C4-2B (cell line): ENCODE measurements at regions not wholly inside any gene's neighbourhood (a gene's known extent, or its start where the extent isn't known, plus 50 kb on each side); places are given as distances from the start of the nearest gene placed in this dataset.

Experiments
- ZFX ChIP-seq: fragments of 450-650 bp; IDR thresholded peaks from 2 replicates; pipeline ENCODE4 v1.6.1; 2017
- TF ChIP-seq, protein P1 (sequence below): fragments of 450-650 bp; conservative IDR thresholded peaks from 2 replicates; pipeline ENCODE4 v1.5.1; 2017; ENCODE audit warnings: mild to moderate bottlenecking

DNA sequence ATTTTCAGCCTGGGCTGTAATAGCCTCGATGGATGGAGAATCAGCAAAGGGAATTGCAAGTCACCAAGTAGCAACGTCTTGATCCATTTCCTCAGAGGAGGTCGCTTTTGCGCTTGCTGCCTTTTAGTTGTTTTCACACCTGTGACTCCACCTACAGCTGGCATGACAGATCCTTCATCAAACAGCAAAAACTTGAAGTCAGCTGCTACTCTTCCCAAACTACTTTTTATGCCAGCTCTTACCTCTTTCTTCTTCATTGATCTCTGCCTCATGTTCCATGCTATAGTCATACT lies 107.7 kb downstream of the MAT2B start:
- TF ChIP-seq, protein P1, sequence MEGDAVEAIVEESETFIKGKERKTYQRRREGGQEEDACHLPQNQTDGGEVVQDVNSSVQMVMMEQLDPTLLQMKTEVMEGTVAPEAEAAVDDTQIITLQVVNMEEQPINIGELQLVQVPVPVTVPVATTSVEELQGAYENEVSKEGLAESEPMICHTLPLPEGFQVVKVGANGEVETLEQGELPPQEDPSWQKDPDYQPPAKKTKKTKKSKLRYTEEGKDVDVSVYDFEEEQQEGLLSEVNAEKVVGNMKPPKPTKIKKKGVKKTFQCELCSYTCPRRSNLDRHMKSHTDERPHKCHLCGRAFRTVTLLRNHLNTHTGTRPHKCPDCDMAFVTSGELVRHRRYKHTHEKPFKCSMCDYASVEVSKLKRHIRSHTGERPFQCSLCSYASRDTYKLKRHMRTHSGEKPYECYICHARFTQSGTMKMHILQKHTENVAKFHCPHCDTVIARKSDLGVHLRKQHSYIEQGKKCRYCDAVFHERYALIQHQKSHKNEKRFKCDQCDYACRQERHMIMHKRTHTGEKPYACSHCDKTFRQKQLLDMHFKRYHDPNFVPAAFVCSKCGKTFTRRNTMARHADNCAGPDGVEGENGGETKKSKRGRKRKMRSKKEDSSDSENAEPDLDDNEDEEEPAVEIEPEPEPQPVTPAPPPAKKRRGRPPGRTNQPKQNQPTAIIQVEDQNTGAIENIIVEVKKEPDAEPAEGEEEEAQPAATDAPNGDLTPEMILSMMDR = no peak
- no peak for TF ChIP-seq ZFX
